HG03558 (cell line): ENCODE measurements at regions not wholly inside any gene's neighbourhood (a gene's known extent, or its start where the extent isn't known, plus 50 kb on each side); places are given as distances from the start of the nearest gene placed in this dataset.

ENCODE experiments used
- ATAC-seq: cut with Tn5 transposase; IDR thresholded peaks from one replicate; pipeline ENCODE4 v1.9.1; 2021; ENCODE audit warnings: moderate number of reproducible peaks; ENCODE audit not compliant: unreplicated experiment; ENCODE audit errors: extremely low read depth

DNA sequence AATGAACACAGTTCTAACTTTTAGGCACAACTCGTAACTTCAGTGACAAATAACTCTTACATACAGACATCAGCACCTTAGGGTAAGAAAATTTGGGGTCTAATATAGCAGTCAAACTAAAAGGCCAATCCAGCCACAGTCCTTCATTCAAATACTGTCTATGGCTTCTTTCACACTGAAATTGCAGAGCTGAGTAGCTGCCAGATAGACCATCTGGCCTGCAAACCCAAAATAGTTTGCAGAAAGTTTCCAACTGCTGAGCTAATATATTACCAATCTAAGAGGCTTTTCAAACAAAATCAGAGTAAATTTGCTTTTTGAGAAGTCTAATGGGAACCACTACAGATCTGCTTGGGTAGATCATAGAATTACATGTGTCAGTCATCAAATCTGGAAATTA lies 183.4 kb downstream of the GALR1 start:
- ATAC-seq: no peak

DNA sequence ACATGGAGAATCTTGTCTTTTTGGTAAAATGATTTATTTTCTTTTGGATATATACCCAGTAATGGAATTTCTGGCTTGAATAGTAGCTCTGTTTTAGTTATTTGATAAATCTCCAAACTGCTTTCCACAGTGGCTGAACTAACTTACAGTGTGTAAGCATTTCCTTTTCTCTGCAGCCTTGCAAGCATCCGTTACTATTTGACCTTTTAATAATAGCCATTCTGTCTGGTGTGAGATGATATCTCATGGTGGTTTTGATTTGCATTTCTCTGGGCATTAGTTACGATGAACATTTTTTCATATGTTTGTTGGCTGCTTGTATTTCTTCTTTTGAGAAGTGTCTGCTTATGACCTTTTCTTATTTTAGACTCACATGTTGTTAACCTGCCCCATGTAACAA lies 190.2 kb downstream of the GALR1 start:
- ATAC-seq: no peak

DNA sequence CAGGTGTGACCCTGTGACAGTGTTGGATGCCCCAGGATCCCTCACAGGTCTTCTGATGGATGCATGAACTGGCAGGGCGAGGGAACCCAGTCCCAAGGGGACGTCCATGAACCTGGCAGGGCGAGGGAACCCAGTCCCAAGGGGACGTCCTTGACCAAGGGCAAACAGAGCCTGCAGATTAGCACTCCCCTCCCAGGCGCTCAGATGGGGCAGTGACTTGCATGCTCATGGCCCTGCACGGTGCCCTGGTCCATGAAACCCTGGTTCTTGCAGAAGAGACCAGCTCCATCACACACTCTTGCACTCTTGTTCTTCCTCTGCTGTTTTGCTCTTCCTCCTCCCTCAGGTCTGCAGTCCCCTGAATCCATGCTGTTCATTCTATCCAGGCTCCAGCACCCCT lies 192.7 kb downstream of the GALR1 start:
- no peak for ATAC-seq

DNA sequence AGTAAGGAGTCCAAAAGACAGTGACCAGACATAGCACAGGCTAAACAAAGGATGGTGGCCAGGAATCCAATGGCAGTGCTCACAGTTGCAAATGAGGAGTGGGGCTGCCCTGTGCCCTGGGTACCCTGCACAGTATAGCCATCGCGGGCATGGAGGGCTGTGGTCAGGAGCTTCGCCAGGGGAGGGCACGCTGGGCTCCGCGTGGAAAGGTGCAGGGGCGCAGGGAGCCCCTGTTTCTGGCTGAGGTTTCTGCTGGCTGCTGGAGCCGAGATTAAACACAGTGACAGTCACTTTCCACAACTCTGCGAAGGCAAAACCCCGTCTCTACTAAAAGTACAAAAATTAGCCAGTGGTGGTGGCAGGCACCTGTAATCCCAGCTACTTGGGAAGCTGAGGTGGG lies 194.7 kb downstream of the GALR1 start:
- no peak for ATAC-seq

DNA sequence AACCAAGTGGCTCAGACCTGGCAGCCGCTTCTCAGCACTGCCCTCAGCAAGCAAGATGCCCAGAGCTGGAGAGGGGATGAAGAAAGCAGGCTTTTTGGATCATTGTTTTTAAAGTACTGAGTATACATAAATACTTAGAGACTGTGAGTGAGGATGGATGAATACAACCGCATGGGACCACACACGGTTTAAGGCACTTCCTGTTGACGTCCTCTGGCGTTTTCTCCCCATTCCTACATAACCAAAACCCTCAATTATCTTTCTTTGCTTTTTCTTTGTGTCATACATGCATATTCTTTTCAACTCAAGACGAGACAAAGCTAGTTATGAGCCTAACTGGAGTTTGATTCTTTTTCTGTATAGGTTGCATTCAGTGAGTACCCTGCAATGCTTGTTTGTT lies 198.4 kb downstream of the GALR1 start:
- no peak for ATAC-seq

DNA sequence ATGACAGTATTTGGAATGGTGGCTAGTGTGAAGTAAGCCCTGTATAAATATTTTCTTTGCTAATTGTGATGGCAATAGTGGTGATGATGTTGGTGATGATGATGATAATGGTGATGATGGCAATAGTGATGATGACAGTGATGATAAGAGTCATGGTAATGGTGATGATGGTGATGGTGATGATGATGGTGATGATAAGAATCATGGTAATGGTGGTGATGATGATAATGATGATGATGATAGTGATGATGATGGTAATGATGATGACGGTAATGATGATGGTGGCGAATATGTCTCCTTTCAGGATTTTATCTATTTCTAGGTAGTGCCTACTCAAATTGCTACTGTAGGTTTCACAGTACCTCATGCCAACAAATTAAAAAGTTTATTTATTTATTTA lies 205.4 kb downstream of the GALR1 start:
- ATAC-seq: no peak

DNA sequence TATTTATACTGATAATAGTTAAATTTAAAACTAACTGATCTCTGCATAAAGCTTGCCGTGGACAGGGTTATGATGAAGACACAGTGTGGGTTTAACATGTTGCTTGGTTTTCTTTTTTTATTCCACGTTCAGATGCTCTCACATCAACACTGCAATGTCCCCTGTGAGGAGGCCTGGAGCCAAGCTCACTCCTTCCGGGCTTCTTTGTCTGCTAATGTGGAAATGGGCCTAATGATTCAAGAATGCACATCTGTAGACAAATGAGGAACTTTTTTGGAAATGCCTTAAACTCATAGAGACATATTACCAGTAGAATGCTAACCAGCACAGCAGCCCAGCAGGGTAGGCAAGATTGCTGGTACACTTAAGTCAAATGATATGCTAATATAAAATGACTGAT lies 208.0 kb downstream of the GALR1 start:
- no peak for ATAC-seq

DNA sequence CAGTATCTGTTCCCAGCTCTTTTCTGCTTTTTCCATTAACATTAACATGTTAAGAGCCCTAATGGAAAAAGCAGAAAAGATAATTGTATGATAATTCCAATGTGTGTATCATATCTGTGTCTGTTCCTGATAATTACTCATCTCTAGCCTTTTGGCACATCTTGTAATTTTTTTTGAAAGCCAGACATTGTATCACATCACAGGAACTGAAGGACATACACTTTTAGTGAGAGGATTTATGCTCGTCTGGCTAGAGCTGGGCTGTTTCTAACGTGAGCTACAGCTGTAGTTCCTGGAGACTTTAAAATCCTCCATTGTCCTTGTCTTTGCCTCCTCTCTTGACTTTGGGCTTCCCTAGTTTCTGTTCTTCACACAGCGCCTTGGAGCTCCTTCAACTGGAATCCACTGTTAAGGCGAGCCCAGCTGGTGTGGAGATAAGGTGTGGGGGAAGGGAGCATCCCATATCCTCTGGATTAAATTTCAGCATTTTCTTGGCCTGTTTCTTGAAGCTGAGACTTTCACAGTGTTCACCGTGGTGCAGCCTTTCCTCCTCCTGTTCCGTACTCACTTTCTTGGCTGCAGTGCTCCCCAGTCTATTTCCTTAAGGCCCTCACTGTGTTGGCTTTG lies 211.5 kb downstream of the GALR1 start:
- ATAC-seq: no peak

DNA sequence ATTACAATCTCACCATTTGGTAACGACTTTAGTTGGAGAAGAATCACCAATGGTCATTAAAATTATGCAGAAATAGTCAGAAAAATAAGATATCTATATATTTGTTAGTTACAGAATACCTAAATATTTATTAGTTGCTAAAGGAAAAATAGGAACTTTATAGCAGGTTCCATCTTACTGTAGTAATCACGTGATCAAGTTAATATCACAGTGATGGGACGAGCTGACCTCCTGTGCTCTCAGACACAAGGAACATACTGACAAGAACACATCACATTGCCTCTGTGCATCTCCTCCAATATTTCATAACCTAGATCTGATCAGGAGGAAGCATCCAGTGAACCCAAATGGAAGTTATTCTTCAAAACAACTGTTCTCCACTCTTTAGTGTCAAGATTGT lies 215.3 kb downstream of the GALR1 start:
- no peak for ATAC-seq

DNA sequence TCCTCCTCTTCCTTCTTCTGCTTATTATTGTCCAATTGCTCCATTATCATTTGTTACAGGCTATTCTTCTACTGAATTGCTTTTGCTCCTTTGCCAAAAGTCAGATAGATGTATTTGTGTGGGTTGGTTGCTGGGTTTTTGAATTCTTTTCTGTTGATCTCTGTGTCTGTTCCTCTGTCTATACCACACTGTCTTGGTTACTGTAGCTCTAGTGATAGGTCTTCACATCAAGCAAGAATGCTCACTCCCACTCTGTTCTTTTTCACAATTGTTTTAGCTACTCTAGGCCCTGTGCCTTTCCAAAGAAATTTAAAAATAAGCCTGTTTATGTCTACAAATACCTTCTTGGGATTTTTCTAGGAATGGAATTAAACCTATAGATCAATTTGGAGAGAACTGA lies 217.2 kb downstream of the GALR1 start:
- no peak for ATAC-seq

DNA sequence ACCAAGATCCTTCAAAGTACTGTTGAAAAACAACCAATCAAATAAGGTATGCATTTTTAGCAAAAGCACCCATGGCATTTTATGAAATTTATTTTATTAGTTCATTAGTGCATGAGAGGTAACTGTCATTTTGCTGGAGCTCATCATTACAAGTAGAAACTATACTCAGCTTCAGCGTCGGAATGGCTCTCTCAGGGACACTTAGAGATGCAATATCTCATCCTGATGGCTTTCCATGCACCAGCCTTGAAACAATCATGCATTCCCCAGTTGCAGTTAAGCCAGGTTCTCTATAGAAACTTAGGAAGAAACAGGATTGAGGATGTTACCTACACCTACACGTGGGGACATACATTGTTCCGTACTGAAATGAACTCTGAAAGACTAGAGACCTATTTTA lies 219.5 kb downstream of the GALR1 start:
- no peak for ATAC-seq

DNA sequence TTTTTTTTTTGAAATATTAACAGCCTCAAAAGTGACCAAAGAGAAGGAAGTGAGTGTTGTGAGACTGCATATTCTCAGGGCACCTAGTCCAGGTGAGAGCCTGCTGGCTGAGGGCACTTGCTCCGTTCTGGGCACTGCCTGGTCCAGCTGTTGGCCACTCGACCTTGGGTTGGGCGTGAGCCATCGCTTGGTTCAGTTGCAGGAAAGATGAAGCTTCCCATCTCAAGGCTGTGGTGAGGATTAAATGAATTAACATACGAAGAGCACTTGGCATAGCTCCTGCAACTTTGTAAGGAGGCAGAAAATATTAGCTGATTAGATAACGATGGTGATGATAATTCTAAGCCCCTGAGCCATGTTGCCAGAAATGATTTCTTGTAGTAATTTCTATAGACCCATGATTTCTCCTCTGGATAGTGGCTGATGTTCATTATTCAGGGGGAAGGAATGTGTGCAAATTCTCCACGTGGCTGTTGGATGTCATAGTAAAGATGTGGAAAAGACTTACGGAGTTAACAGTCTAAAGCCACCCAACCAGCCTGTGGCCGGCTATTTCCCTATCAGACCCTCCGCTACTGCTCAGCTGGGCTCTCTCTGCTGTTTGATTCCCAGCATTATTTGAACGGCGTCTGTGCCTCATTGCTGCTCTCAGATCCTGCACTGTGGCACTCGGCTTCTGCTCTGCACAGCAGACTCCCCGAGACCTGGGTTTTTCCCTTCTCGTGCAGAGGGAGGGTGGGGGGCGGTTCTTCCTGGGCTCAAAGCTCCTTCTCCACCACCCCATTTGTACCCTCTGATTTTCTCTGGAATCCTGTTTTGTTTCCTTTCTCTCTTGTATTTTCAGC lies 221.1 kb downstream of the GALR1 start:
- no peak for ATAC-seq

DNA sequence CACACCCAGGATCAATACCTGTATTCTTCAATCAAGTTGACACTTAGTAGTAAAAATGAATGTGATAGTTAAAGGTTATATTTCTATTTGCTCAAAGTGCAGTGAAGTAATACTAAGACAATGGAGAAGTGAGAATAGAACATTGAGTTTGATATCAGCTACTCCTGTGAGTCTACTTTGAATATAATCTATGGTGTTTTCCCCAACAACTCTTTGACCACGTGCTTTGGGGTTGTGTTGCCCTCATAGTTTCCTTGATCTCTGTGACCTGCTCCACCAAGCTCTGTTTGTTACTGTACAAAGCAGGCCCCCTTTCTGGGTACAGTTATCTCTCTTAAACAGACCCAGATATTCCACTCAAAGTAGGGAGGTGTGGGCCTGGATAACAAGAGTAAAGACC lies 222.9 kb downstream of the GALR1 start:
- no peak for ATAC-seq

DNA sequence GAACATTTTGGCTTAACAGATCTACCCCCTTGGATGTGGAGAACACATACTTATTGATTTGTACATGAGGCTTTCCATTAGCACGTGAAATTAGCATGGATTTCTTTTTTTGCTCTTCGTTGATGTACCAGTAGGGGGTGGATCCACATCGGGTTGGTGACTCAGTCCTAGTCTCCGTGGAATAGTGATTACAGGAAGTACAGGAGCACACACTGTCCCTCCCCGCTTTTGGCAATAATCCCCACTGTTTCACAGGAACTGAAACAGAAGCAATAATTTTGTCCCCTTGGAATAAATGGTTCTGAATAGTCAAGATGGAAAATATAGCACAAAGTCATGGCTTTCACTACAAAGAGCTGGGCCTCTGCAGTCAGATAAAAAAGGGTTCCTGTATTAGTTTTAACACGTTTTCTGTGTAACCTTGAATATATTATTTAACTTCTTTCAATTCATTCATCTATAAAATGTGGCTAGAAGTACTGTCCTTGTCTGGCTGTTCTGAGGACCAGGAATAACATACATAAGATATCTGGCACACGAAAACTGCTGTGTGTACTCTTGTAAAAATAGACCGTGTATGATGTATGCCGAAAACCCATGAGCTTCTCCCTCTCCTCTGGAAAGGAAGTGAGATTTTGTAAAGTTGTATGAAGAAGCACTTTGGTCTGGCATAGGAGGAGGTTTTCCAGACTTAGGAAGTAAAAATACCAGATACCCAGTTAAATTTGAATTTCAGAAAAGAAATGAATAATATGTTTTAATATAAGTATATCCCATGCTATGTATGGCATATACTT lies 229.2 kb downstream of the GALR1 start:
- no peak for ATAC-seq

DNA sequence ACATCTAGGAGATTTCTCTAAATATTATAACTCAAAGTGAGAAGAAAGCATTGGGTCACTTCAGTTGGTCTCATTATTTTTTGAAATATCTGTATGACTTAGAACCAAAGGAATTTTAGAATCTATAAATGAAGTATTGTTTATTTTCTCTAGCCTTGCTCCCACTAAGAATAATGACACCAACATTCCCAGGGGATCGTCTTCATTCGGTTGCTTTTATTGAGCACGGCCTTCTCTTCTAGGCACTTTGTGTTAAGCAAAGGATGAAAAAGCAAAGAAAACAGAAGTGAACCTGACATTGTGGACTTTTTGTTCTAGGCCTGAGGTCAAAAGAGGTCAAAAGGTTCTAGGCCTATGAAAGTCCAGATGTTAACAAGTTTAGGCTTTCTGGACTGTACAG lies 231.9 kb downstream of the GALR1 start:
- ATAC-seq: no peak

DNA sequence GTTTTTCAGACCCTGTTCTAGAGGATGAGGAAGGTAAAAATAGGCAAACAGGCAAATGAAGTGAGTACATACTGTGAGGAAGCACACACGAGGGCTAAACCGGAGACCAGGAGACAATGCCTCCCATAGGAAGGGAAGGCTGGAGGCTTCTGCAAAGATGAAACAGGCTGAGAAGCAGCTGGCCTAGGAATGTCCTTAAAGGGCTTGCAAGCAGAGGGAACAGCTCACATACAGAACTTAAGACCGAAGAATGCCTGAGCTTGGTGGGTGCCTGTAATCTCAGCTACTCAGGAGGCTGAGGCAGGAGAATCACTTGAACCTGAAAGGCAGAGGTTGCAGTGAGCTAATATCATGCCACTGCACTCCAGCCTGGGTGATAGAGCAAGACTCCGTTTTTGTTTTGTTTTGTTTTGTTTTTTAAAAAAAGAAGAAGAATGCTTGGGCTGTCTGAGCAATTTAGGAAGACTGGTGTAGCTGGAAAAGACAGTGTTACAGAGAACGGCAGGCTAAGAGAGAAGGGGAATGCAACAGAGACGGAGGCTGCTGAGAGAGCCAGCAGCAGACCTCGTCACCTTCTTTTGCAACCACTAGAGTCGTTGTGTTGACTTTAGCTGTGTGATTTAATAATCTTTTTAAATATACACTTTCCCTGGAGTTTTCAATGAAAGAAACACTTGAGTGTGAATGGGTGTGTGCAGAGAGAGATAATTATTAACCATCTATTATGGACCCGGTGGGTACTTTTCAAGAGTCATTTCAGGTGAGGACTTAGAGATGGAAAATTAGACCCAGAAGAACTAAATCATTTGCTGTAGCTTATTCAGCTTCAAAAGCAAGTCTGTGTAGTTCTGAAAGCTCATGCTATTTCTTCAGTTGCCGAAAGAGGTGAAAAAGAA lies 232.8 kb downstream of the GALR1 start:
- no peak for ATAC-seq

DNA sequence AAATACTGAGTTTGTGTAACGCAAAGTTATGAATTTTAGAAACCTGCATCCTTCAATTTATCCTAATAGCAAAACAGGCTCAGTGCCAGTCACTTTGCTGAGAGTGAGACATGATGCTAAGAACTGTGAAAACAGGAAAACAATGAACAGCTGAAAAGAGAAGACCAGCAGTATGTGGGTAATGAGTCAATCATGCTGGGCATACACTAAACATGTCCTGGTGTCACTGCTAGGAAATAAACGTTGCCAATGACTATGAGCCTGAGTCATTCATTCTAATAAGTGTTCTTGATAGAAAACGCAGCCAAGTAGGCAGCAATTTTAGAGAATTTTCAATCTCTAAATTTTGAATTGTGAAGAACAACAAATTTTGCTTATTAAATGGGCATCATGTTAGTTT lies 237.3 kb downstream of the GALR1 start:
- no peak for ATAC-seq

DNA sequence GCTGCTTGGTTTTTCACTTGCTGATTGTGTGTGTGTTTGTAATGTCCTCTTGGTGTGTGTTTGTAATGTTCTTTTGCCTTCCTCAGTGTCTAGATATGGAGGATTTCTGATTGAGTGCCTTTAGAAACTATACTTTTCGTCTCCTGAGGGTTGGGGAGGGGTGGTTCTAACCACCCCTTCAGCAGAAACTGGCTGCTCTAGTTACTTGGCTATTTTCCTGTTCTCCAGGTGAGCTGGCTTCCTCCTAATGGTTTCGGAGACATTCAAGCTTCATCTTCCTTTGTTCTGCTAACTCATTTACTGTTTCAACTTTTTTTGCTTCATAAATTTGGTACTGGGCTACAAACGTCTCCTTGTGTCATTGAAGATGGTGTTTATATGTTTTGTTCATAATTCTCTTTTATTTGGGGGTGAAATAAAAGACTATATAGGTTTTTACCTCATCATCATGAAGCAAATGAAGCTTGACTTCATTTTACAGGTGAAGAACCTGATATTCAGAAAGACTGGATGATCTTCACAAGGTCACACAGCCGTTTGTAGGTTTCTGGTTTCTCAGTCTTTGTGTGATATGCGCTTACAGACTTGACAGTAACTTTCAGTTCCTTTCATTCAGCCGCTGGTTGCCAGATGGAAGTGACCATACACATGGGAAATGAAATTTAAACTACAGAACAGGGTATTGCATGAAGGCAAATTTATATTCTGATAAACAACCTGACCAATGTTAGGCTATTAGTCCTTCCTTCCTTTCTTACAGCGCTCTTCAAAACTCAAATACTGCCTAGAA lies 238.5 kb downstream of the GALR1 start:
- no peak for ATAC-seq

DNA sequence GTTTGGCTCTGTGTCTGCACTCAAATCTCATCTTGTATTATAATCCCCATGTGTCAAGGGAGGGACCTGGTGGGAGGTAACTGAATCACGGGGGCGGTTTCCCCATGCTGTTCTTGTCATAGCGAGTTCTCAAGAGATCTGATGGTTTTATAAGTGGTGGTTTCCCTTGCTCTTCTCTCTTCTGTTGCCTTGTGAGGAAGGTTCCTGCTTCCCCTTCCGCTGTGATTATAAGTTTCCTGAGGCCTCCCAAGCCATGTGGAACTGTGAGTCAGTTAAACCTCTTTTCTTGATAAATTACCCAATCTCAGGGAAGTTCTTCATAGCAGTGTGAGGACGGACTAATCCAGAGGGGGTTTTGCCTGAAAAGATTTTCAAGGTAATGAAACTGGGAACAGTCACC lies 245.4 kb downstream of the GALR1 start:
- no peak for ATAC-seq
